ENCODE measurements at regions not wholly inside any gene's neighbourhood (a gene's known extent, or its start where the extent isn't known, plus 50 kb on each side); places are given as distances from the start of the nearest gene placed in this dataset.

- ATAC-seq (ENCODE audit: low FRiP score): no peak
- no peak for DNase-seq (ENCODE audit: low spot score)
- TF ChIP-seq, protein P1, sequence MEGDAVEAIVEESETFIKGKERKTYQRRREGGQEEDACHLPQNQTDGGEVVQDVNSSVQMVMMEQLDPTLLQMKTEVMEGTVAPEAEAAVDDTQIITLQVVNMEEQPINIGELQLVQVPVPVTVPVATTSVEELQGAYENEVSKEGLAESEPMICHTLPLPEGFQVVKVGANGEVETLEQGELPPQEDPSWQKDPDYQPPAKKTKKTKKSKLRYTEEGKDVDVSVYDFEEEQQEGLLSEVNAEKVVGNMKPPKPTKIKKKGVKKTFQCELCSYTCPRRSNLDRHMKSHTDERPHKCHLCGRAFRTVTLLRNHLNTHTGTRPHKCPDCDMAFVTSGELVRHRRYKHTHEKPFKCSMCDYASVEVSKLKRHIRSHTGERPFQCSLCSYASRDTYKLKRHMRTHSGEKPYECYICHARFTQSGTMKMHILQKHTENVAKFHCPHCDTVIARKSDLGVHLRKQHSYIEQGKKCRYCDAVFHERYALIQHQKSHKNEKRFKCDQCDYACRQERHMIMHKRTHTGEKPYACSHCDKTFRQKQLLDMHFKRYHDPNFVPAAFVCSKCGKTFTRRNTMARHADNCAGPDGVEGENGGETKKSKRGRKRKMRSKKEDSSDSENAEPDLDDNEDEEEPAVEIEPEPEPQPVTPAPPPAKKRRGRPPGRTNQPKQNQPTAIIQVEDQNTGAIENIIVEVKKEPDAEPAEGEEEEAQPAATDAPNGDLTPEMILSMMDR (IDR thresholded peaks at IDR 0.05): no peak
These were observed 508.0 kb downstream of the MDFIC start for GRCh38 chr7:115429918-115430317.

- ATAC-seq (ENCODE audit: low FRiP score) (no peak), DNase-seq (ENCODE audit: low spot score) (no peak)
- TF ChIP-seq, protein P1 (IDR thresholded peaks at IDR 0.05): no peak
These were observed 495.8 kb downstream of the MDFIC start for GRCh38 chr7:115417662-115418061.

DNA sequence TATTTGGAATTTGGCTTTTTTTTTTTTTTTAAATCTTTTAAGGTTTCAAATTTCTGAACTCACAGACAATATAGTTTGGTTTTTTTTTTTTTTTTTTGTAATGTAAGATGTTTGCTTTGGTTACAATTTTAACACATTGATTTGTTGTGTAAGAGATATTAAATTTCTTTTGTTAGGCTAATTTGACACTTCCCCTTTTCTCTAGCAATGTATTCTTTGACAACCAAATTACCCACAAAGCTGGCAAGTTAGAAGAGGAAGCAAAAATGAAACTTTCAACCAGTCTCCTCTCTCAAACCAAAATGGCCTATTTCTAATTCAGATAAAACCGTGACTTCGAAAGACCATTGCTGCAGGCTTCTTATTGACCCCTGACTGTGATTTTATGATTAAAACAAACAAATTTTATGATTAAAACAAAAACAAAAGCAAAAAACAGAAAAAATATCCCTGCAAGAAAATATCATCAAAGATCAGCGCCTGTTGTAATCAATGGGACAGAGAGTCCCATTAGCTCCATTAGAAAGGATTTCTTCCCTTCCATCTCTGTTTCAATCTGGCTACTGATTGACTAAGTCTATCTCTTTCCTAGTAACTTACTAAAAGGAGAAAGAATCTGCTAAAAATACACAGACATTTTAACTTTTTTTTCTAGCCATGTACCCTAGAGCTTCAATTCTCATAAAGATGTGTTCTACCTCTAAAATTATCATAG is 489.2 kb downstream of the MDFIC start:
- DNase-seq (ENCODE audit: low spot score) (no peak), ATAC-seq (ENCODE audit: low FRiP score) (no peak)
- TF ChIP-seq, protein P1 (IDR thresholded peaks at IDR 0.05): no peak

DNA sequence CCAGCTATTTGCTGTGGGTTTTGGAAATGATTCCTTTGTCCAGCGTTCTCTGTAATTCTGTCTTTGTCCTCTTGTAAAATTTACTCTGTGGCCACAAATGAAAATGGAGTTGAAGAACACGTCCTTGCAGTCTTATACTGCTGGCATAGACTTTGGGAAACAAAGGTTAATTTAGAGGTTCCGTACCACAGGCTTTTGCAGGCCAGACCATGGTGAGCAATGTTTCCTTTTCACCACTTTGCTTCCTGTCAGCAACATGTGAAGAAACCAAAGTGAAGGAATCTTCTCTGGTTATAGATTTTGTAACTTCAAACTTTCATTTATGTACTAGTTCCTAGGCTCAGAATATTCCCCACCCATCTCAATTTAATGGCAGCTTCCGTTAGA is 488.5 kb downstream of the MDFIC start:
- TF ChIP-seq, protein P1 (IDR thresholded peaks at IDR 0.05): no peak
- ATAC-seq (ENCODE audit: low FRiP score): no peak
- DNase-seq (ENCODE audit: low spot score): no peak

GRCh38 chr7:115409682-115410433 is 488.0 kb downstream of the MDFIC start:
- no peak for ATAC-seq (ENCODE audit: low FRiP score)
- TF ChIP-seq, protein P1 (IDR thresholded peaks at IDR 0.05): no peak
- no peak for DNase-seq (ENCODE audit: low spot score)

DNA sequence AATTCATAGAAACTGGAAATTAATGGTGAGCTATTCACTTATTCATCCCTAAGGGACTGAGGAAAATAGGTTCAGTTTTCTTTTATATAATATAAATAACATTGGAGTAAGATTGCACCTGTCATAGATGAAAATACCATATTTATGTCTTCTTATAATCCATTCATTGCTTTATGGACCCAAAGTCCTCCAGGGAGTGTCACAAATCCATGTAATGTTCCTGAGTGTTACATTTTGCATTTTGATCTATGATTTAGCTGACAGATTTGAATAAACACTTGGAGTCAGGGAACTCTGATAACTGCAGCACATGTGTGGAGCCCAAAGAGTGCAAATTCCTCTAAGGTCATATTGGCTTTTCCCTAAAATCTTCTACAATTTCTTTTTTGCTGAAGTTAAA is 484.3 kb downstream of the MDFIC start:
- DNase-seq (ENCODE audit: low spot score) (no peak), ATAC-seq (ENCODE audit: low FRiP score) (no peak)
- TF ChIP-seq, protein P1 (IDR thresholded peaks at IDR 0.05): no peak

- ATAC-seq (ENCODE audit: low FRiP score): no peak
- no peak for DNase-seq (ENCODE audit: low spot score)
- TF ChIP-seq, protein P1 (IDR thresholded peaks at IDR 0.05): no peak
These were observed 465.2 kb downstream of the MDFIC start for GRCh38 chr7:115387137-115387536.

All from omental fat pad (tissue), 3 donors.